HepG2 (cell line): ENCODE measurements at regions not wholly inside any gene's neighbourhood (a gene's known extent, or its start where the extent isn't known, plus 50 kb on each side); places are given as distances from the start of the nearest gene placed in this dataset.

Experiments used
- FOXK2 ChIP-seq: fragments of 450-650 bp; IDR thresholded peaks from 2 replicates; pipeline ENCODE4 v1.6.1; 2016
- PRDM15 ChIP-seq: sonication (generic); formaldehyde crosslinking; IDR thresholded peaks from 2 replicates; pipeline ENCODE4 v1.4.0; 2020; ENCODE audit warnings: missing genetic modification reagents
- TBL1XR1 ChIP-seq: fragments of 150-350 bp; IDR thresholded peaks from 2 replicates; pipeline ENCODE4 v1.6.1; 2014; ENCODE audit warnings: borderline replicate concordance, low read length; ENCODE audit not compliant: partially characterized antibody

GRCh38 chr10:59037506-59037905, 138.9 kb upstream of the PHYHIPL start:
- no peak for TF ChIP-seq FOXK2
- no peak for TF ChIP-seq PRDM15 (CRISPR knock-in tag)
- no peak for TF ChIP-seq TBL1XR1
